GM21529 (cell line): ENCODE measurements at regions not wholly inside any gene's neighbourhood (a gene's known extent, or its start where the extent isn't known, plus 50 kb on each side); places are given as distances from the start of the nearest gene placed in this dataset.
"Not testable (repeated sequence)": the region's sequence is repeated elsewhere in the genome, so short reads cannot be mapped to it uniquely, and the experiment has no call there.

ENCODE experiments used
- ATAC-seq: cut with Tn5 transposase; IDR thresholded peaks from one replicate; pipeline ENCODE4 v1.9.1; 2021; ENCODE audit not compliant: unreplicated experiment

DNA sequence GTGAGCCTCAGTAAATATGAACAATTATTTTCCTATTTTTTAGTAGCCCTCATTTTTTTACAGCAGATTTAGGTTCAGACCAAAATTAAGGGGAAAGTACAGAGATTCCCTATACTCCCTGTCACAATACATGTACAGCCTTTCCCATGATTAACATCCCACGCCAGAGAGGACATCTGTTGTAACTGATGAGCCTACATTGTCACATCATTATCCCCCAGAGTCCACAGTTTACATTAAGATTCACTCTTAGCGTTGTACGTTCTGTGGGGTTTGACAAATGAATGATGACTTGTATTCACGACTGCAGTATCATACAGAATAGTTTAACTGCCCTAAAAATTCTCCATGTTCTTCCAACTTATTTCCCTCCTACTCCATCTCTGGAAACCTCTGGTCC lies 262.3 kb upstream of the MSX2 start:
- ATAC-seq: no peak

GRCh38 chr5:174464504-174465165 lies 259.7 kb upstream of the MSX2 start:
- no peak for ATAC-seq

DNA sequence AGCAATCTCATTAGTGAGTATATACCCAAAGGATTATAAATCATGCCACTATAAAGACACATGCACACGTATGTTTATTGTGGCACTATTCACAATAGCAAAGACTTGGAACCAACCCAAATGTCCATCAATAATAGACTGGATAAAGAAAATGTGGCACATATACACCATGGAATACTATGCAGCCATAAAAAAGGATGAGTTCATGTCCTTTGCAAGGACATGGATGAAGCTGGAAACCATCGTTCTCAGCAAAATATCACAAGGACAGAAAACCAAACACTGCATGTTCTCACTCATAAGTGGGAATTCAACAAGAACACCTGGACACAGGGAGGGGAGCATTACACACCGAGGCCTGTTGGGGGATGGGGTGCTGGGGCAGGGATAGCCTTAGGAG lies 252.9 kb upstream of the MSX2 start:
- not testable (repeated sequence) for ATAC-seq

GRCh38 chr5:174472956-174473355 lies 251.4 kb upstream of the MSX2 start:
- no peak for ATAC-seq

DNA sequence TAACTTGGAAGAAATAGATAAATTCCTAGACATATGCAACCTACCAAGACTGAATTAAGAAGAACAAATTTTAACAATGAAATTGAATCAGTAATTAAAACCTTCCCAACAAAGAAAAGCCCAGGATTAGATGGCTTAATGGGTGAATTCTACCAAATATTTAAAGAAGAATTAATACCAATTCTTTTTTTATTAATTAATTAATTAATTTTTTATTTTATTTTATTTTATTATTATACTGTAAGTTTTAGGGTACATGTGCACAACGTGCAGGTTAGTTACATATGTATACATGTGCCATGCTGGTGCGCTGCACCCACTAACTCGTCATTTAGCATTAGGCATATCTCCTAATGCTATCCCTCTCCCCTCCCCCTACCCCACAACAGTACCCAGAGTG lies 248.4 kb upstream of the MSX2 start:
- not testable (repeated sequence) for ATAC-seq

DNA sequence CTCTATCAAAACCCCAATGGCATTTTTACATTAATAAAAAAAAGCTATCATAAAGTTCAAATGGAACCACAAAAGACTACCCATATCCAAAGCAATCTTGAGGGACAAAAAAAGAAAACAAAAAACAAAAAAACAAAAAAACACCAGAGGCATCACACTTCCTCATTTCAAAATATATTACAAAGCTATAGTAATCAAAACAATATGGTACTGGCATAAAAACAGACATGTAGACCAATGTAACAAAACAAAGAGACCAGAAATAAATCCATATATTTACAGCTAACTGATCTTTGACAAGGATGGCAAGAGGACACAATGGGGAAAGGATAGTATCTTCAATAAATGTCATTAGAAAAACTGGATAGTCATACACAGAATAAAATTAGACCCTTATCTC lies 245.1 kb upstream of the MSX2 start:
- no peak for ATAC-seq

DNA sequence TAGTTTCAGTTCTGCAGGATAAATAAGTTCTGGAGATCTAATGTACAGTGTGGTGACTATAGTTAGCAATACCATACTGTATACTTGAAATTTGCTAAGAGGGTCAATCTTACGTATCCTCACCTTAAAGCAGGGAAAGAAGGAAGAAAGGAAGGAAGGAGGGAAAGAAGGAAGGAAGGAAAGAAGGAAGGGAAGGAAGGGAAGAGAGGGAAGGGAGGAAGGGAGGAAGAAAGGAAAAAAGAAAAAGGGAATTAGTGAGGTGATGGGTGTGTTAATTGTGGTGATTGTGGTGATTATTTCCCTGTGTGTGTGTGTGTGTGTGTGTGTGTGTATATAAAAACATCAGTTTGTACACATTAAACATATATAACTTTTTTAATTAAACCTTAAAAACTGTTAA lies 242.6 kb upstream of the MSX2 start:
- no peak for ATAC-seq

GRCh38 chr5:174482607-174483024 lies 241.8 kb upstream of the MSX2 start:
- ATAC-seq: no peak

DNA sequence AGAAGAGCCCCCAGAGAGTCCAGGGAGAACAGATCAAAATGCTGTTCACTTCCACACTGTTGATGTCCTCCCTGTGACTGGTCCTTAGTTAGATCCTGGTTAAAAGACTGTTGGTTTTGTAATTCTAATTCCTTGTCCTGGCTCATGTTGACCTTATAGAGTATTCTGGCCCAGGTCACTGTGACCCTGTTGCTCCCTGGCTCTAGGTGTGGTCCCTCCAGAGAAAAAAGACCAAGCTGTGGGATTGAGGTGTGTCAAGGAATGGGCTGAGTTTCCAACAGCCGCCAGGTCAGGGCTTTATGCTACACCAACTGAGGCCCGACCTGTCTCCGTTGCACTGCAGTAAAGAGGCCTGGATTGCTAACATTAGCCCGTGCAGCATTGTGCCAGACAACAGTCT lies 241.0 kb upstream of the MSX2 start:
- no peak for ATAC-seq

DNA sequence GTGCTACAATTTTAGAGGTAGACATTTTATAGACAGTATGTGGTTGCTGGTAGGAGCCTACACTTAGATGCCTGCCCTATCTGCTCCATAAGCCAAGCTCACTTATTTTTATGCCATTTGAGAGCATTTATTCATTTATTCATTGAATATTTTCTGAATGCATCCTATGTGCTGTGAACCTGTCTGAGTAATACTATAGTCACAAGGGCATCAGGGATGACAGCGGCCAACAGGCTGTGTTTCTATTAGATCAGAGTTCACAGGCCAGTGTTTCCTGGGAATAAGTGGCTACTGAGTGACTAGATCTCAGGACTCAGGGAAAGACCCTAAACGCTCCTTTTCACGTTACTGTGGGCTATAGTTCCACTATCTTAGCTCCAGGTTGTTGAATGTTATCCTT lies 235.2 kb upstream of the MSX2 start:
- no peak for ATAC-seq

GRCh38 chr5:174489920-174490597 lies 234.3 kb upstream of the MSX2 start:
- no peak for ATAC-seq

DNA sequence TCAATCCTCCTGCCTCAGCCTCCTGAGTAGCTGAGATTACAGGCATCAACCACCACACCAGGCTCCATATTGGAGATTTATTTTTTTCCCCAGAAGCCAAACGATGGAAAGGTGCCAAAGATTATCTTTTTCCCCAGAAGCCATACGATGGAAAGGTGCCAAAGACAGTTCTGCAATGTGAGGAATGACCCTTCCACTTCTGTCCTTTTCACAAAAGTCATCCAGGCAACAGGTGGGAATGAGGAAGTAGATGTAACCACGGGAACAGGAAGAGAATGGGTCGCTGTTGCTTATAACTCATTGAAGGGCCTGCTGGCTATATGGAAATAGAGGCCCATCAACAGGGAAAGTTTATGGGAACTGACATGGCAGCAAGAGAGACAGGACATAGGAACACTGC lies 233.7 kb upstream of the MSX2 start:
- no peak for ATAC-seq

- ATAC-seq: no peak
Measured at GRCh38 chr5:174491265-174491664, 233.1 kb upstream of the MSX2 start.

DNA sequence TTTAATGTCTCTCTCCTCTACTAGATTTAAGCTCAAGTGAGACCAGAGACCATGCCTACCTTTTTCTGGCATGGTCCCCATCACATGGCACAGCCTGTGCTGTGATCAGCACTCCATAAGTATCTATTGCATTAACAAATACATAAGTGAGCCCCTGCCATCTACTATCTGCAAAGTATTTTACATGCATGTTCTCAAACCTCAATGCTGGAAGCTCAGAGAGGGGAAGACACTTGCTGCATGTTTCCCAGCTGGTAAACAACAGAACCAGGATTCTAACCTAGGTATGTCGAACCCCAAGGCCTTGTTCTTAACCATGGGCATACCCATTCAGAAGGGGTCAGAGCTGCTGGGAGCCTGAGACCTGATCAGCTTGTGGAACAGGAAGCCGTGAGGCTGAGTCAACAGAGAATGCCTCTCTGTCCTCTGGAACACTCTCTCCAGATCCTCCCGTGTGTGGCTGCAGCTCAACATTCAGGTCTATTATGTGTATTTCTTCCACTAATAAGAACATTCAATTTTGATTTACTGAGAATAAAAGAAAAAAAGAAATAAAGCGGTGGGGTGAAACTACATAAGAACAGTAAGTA lies 232.5 kb upstream of the MSX2 start:
- ATAC-seq: no peak

- no peak for ATAC-seq
Measured at GRCh38 chr5:174493530-174493929, 230.9 kb upstream of the MSX2 start.

- ATAC-seq: not testable (repeated sequence)
Measured at GRCh38 chr5:174497939-174498338, 226.4 kb upstream of the MSX2 start.

DNA sequence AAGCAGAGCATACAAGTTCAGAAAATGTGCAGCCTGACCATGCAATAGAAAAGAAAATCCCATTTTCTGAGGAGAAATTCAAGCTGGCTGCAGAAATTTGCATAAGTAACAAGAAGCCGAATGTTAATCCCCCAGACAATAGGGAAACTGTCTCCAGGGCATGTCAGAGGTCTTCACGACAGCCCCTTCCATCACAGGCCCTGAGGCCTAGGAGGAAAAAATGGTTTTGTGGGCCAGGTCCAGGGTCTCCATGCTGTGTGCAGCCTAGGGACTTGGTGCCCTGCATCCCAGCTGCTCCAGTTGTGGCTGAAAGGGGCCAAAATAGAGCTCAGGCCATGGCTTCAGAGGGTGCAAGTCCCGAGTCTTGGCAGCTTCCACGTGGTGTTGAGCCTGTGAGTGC lies 225.8 kb upstream of the MSX2 start:
- not testable (repeated sequence) for ATAC-seq

- no peak for ATAC-seq
Measured at GRCh38 chr5:174500636-174501035, 223.7 kb upstream of the MSX2 start.

GRCh38 chr5:174501461-174502069 lies 222.8 kb upstream of the MSX2 start:
- no peak for ATAC-seq

DNA sequence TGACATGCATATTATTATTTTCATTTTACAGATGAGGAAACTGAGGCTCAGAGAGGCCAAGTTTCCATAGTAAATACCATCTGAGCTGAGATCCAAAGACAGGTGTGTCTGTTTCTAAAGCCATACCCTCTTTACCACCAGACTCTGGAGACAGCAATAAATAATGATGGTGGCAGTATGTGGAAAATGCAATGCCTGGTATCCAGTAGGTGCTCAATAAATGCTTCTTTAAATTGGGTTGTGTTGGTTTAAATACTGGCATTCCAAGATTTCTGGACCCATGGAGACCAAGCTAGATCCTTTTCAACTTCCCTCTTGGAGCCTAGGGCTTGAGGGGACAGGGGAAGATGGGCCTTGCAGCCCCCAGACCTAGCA lies 221.3 kb upstream of the MSX2 start:
- no peak for ATAC-seq

DNA sequence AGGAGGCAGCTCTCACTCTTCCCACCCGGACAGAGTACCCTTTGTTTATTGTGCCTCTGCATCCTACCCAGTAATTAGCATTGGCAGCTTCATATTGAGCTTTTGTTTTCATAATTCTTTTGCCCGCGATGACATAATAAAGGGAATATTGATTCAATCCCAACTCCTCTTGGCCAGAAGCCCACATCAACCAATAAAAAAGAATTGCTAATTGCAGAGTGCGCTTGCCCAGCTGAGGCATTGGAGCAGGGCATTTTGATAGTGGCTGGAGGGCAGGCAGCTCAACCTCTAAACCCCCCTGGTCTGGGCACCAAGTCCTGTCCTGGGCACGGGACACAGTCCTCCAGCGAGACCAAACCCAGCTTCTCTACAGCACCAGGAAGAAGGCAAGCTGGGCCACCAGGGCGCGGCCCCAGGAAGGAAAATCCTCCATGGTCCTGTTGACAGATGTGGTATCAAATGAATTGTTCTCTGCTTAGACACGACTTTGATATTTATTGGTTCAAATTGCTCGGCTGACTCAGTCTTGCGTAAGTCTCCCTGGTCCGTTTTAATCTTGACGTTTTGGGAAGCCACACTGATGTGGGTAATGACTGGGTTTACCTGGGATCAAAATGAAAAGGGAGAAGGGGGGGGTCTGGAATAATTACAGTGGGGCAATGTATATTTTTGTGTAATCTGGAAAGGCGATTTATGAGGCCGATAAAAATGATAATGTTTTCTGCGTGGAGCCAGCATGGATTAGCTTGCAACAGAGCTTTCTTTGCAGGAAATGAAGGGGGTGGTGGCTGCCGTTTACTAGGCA lies 220.7 kb upstream of the MSX2 start:
- no peak for ATAC-seq
